Endothelial cell of umbilical vein (primary cell): ENCODE measurements at regions not wholly inside any gene's neighbourhood (a gene's known extent, or its start where the extent isn't known, plus 50 kb on each side); places are given as distances from the start of the nearest gene placed in this dataset.

Source experiments
- BruUV-seq: library from RNA; stranded (reverse); fragments of 400-500 nt; replicated peaks from 2 replicates; lab custom pipeline; 2021; lab: Mats Ljungman, UMichigan
- CTCF ChIA-PET: fragments of 300-600, 350-600 bp; sonication (Branson Sonifier 250); formaldehyde crosslinking; loops from one replicate; lab custom pipeline; 2021; ENCODE audit warnings: antibody characterized with exemption, inconsistent platforms; lab: Charles Lee
- POLR2A ChIA-PET: fragments of 300-600, 350-600 bp; sonication (Branson Sonifier 250); formaldehyde crosslinking; loops from one replicate; lab custom pipeline; 2021; ENCODE audit warnings: antibody characterized with exemption, inconsistent platforms; lab: Charles Lee
- DNase-seq: peaks from one replicate; pipeline ENCODE4 v3.0.0-alpha.2; 2011; ENCODE audit warnings: low read depth, low spot score
- FAIRE-seq: peaks from 2 replicates; lab custom pipeline; 2011; peaks lifted over from hg19 to GRCh38; lab: Jason Lieb, UNC
- H2AFZ ChIP-seq: 2 replicates; pipeline ENCODE4 v1.6.0; 2012; ENCODE audit warnings: low read depth, low read length, control low read depth, inconsistent platforms
- H3K27ac ChIP-seq: 2 replicates; pipeline ENCODE4 v1.5.1; 2011; ENCODE audit warnings: low read depth, mild to moderate bottlenecking, control low read depth, low read length, moderate library complexity; ENCODE audit not compliant: insufficient read depth
- H3K27me3 ChIP-seq, 2 experiments: 2 replicates each; pipeline versions ENCODE4 v1.6.0 to v1.6.1; 2011; ENCODE audit warnings: low read length in 2 of 2, mixed read lengths in 1 of 2; ENCODE audit not compliant: control insufficient read depth in 2 of 2, insufficient read depth in 2 of 2
- H3K36me3 ChIP-seq, 2 experiments: 2 replicates in 1 of 2; 3 replicates in 1 of 2; pipeline ENCODE4 v1.5.1; 2011; ENCODE audit warnings: low read length in 2 of 2, mild to moderate bottlenecking in 1 of 2, moderate library complexity in 1 of 2; ENCODE audit not compliant: control insufficient read depth in 2 of 2, insufficient read depth in 2 of 2; ENCODE audit errors: extremely low read depth in 1 of 2
- H3K4me1 ChIP-seq: 3 replicates; pipeline ENCODE4 v1.5.1; 2011; ENCODE audit warnings: mild to moderate bottlenecking, low read length; ENCODE audit not compliant: control insufficient read depth, insufficient read depth; ENCODE audit errors: extremely low read depth
- H3K4me2 ChIP-seq: 2 replicates; pipeline ENCODE4 v1.6.1; 2011; ENCODE audit warnings: low read length, control low read depth, mixed read lengths; ENCODE audit not compliant: insufficient read depth
- H3K4me3 ChIP-seq, 3 experiments: fragments of 200-600 bp in 1 of 3; sonication (generic), shearing (Covaris generic) in 1 of 3; replicated peaks in 1 of 3; 2 replicates each; pipeline ENCODE4 v1.5.1; 2011 to 2016; ENCODE audit warnings: control low read depth in 3 of 3, low read length in 3 of 3, mild to moderate bottlenecking in 2 of 3, inconsistent platforms in 1 of 3, low read depth in 1 of 3, moderate library complexity in 1 of 3; ENCODE audit not compliant: insufficient read depth in 1 of 3
- H3K79me2 ChIP-seq: 2 replicates; pipeline ENCODE4 v1.6.0; 2012; ENCODE audit warnings: low read length, inconsistent platforms; ENCODE audit not compliant: control insufficient read depth, insufficient read depth
- H3K9ac ChIP-seq: replicated peaks from 2 replicates; pipeline ENCODE3; 2011; ENCODE audit warnings: low read length, control low read depth; ENCODE audit not compliant: insufficient read depth; ENCODE audit errors: extremely low read depth
- H3K9me1 ChIP-seq: replicated peaks from 3 replicates; pipeline ENCODE4 v1.6.0; 2011; ENCODE audit warnings: mild to moderate bottlenecking, low read length; ENCODE audit not compliant: control insufficient read depth, insufficient read depth; ENCODE audit errors: extremely low read depth
- H3K9me3 ChIP-seq: replicated peaks from 2 replicates; pipeline ENCODE4 v1.5.1; 2012; ENCODE audit warnings: low read length, inconsistent platforms; ENCODE audit not compliant: control insufficient read depth, insufficient read depth
- H4K20me1 ChIP-seq: replicated peaks from 2 replicates; pipeline ENCODE3; 2011; ENCODE audit warnings: mild to moderate bottlenecking, low read length; ENCODE audit not compliant: control insufficient read depth, insufficient read depth; ENCODE audit errors: extremely low read depth
- EZH2 ChIP-seq: IDR thresholded peaks from 2 replicates; pipeline ENCODE4 v1.6.1; 2012; ENCODE audit warnings: borderline replicate concordance, low read depth, mild to moderate bottlenecking, moderate library complexity, low read length, inconsistent platforms; ENCODE audit not compliant: severe bottlenecking
- FOS ChIP-seq: IDR thresholded peaks from 2 replicates; pipeline ENCODE4 v1.6.1; 2011; ENCODE audit warnings: mild to moderate bottlenecking, low read length, moderate library complexity, borderline replicate concordance; ENCODE audit not compliant: insufficient read depth
- GATA2 ChIP-seq: IDR thresholded peaks from 2 replicates; pipeline ENCODE4 v1.7.0; 2011; ENCODE audit warnings: low read depth, mild to moderate bottlenecking, moderate library complexity, mixed read lengths, low read length; ENCODE audit not compliant: insufficient read length, insufficient read depth
- JUN ChIP-seq: IDR thresholded peaks from 2 replicates; pipeline ENCODE4 v1.6.1; 2011; ENCODE audit warnings: borderline replicate concordance, low read depth; ENCODE audit not compliant: insufficient read length, insufficient read depth
- MYC ChIP-seq: IDR thresholded peaks from one replicate; pipeline ENCODE4 v1.6.1; 2011; ENCODE audit warnings: mild to moderate bottlenecking, low read depth, low read length
- POLR2A ChIP-seq: IDR thresholded peaks from 2 replicates; pipeline ENCODE4 v1.6.1; 2012; ENCODE audit warnings: low read depth, mild to moderate bottlenecking, control low read depth, low read length
- POLR2AphosphoS5 ChIP-seq: IDR thresholded peaks from 2 replicates; pipeline ENCODE4 v1.6.1; 2012; ENCODE audit warnings: low read depth, mild to moderate bottlenecking, control low read depth, low read length, moderate library complexity; ENCODE audit not compliant: insufficient read depth
- dilution Hi-C: fragments of 300-500 bp; cut with MboI; formaldehyde crosslinking; loops from one replicate; pipeline ENCODE4 v1.15.0; 2019; ENCODE audit warnings: low sequenced_read_pairs; ENCODE audit not compliant: extremely low pct_ligation_motif_present
- intact Hi-C: fragments of 100-400 bp; cut with micrococcal nuclease; formaldehyde crosslinking; loops from one replicate; pipeline ENCODE4 v1.10.0; 2022
- TF ChIP-seq, protein P1 (sequence below): IDR thresholded peaks from 2 replicates; pipeline ENCODE4 v1.6.1; 2011; ENCODE audit not compliant: insufficient read depth, insufficient read length
- TF ChIP-seq, protein P2 (sequence below), 2 donors: IDR thresholded peaks; 1 replicate in 1 of 2; 2 replicates in 1 of 2; pipeline ENCODE4 v1.5.1; 2011; ENCODE audit warnings: low read length in 2 of 2, mild to moderate bottlenecking in 2 of 2, moderate library complexity in 2 of 2, control low read depth in 1 of 2, inconsistent platforms in 1 of 2, low read depth in 1 of 2; ENCODE audit not compliant: insufficient read depth in 1 of 2; ENCODE audit errors: extremely low read depth in 1 of 2

DNA sequence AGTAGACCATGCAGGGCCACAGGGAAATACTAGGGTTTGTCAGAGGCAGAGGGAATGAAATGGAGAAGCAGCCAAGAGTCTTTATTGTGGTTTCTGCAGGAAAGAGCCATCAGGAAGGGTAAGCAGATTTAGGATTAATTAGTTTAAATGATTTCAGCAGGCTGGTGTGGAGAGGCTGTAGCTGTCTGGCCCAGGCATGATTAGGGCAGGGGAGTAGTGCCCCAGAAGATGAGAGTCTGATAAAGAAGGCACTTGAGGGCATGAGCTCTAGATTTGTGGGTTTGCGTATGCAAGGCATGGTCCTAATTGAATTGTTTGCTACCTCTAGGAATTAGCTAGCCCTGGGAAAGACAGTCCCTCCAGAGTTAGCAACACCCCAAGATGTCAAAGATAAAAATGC is 484.6 kb upstream of the PLXNA2 start:
- FAIRE-seq, result no peak
- CTCF ChIA-PET, result no interaction called here
- no peak for DNase-seq
- TF ChIP-seq FOS, result no peak
- no peak for TF ChIP-seq EZH2
- TF ChIP-seq MYC, result no peak
- TF ChIP-seq GATA2, result no peak
- TF ChIP-seq POLR2A, result no peak
- no peak for TF ChIP-seq JUN
- TF ChIP-seq, protein P1, sequence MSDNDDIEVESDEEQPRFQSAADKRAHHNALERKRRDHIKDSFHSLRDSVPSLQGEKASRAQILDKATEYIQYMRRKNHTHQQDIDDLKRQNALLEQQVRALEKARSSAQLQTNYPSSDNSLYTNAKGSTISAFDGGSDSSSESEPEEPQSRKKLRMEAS, result no peak
- no peak for TF ChIP-seq POLR2AphosphoS5
- TF ChIP-seq, protein P2, sequence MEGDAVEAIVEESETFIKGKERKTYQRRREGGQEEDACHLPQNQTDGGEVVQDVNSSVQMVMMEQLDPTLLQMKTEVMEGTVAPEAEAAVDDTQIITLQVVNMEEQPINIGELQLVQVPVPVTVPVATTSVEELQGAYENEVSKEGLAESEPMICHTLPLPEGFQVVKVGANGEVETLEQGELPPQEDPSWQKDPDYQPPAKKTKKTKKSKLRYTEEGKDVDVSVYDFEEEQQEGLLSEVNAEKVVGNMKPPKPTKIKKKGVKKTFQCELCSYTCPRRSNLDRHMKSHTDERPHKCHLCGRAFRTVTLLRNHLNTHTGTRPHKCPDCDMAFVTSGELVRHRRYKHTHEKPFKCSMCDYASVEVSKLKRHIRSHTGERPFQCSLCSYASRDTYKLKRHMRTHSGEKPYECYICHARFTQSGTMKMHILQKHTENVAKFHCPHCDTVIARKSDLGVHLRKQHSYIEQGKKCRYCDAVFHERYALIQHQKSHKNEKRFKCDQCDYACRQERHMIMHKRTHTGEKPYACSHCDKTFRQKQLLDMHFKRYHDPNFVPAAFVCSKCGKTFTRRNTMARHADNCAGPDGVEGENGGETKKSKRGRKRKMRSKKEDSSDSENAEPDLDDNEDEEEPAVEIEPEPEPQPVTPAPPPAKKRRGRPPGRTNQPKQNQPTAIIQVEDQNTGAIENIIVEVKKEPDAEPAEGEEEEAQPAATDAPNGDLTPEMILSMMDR (IDR thresholded peaks at IDR 0.05; ENCODE audit: extremely low read depth in 1 of 2, insufficient read depth in 1 of 2, low read depth in 1 of 2, low read length in 2 of 2), result no peak
- intact Hi-C loops, result no loop called here
- Histone ChIP-seq H2AFZ (no peak overlapping the region), H3K27me3 (no peaks in the 10 kb centered on the region), H3K4me3 (no peak overlapping the region), H3K36me3 (no peaks in the 10 kb centered on the region), H3K27ac (no peak overlapping the region), H3K4me1 (no peaks in the 10 kb centered on the region), H3K9ac (no peak overlapping the region), H3K9me1 (no peaks in the 10 kb centered on the region), H4K20me1 (no peaks in the 10 kb centered on the region), H3K9me3 (no peaks in the 10 kb centered on the region), H3K79me2 (no peaks in the 10 kb centered on the region), H3K4me2 (no peak overlapping the region)
- POLR2A ChIA-PET, result no interaction called here
- no TSS peak for BruUV-seq
- dilution Hi-C loops, result no loop called here
